ENCODE measurements at regions not wholly inside any gene's neighbourhood (a gene's known extent, or its start where the extent isn't known, plus 50 kb on each side); places are given as distances from the start of the nearest gene placed in this dataset.

GRCh38 chrX:107571296-107571998, 56.9 kb upstream of the PRPS1 start:
- H3K4me1 Mint-ChIP-seq = peaks cover 16% of the 10 kb centered on the region
- H3K27ac ChIP-seq (ENCODE audit: low read depth) = no peak overlapping the region
- H2AFZ ChIP-seq = no peak overlapping the region
- H3K27me3 ChIP-seq (ENCODE audit: insufficient read depth) = no peaks in the 10 kb centered on the region
- DNase-seq (ENCODE audit: low spot score) (no peak), ATAC-seq (no peak)
- no peaks in the 10 kb centered on the region for H3K27me3 Mint-ChIP-seq (ENCODE audit: insufficient read depth, low read depth, poor library complexity)
- no peaks in the 10 kb centered on the region for H3K9me3 Mint-ChIP-seq
- H3K4me2 ChIP-seq = no peak overlapping the region
- no peaks in the 10 kb centered on the region for H3F3A ChIP-seq (replicated peaks; ENCODE audit: low read depth)
- no peak overlapping the region for H3K4me3 Mint-ChIP-seq
- TF ChIP-seq REST (IDR thresholded peaks at IDR 0.05; ENCODE audit: unreplicated experiment) (no peak), STAT1 (IDR thresholded peaks at IDR 0.05; ENCODE audit: unreplicated experiment) (no peak), EZH2phosphoT487 (IDR thresholded peaks at IDR 0.05; ENCODE audit: unreplicated experiment) (no peak), ZNF331 (CRISPR knock-in tag; IDR thresholded peaks at IDR 0.05; ENCODE audit: low read depth) (no peak), ZNF114 (CRISPR knock-in tag; IDR thresholded peaks at IDR 0.05) (no peak), CTCF (conservative IDR thresholded peaks at IDR 0.05; ENCODE audit: low read depth in 2 of 2) (no peak), ETS1 (IDR thresholded peaks at IDR 0.05) (no peak), JUNB (IDR thresholded peaks at IDR 0.05; ENCODE audit: unreplicated experiment) (no peak), POLR2AphosphoS5 (IDR thresholded peaks at IDR 0.05; ENCODE audit: low read depth) (no peak), CREB1 (CRISPR knock-in tag; IDR thresholded peaks at IDR 0.05; ENCODE audit: low read depth) (no peak), NANOG (IDR thresholded peaks at IDR 0.05; ENCODE audit: borderline replicate concordance) (no peak), EZH2 (IDR thresholded peaks at IDR 0.05; ENCODE audit: low read depth, unreplicated experiment) (no peak), ZNF462 (CRISPR knock-in tag; IDR thresholded peaks at IDR 0.05) (no peak)
- no peaks in the 10 kb centered on the region for H4K20me1 ChIP-seq (replicated peaks; ENCODE audit: insufficient read depth)
- no peaks in the 10 kb centered on the region for H3K36me3 Mint-ChIP-seq (ENCODE audit: low read depth)
- H3K4me1 ChIP-seq (ENCODE audit: insufficient read depth) = no peaks in the 10 kb centered on the region; the same call in 1 of the 2 replicates
- H3K9me2 ChIP-seq (ENCODE audit: insufficient read depth) = no peaks in the 10 kb centered on the region
- no peaks in the 10 kb centered on the region for H3K79me2 ChIP-seq (replicated peaks; ENCODE audit: insufficient read depth)
- no peak overlapping the region for H3K27ac Mint-ChIP-seq
- H3K36me3 ChIP-seq (ENCODE audit: insufficient read depth) = no peaks in the 10 kb centered on the region
- H3K4me3 ChIP-seq = no peak overlapping the region
